ENCODE measurements at regions not wholly inside any gene's neighbourhood (a gene's known extent, or its start where the extent isn't known, plus 50 kb on each side); places are given as distances from the start of the nearest gene placed in this dataset.
"Not testable (repeated sequence)": the region's sequence is repeated elsewhere in the genome, so short reads cannot be mapped to it uniquely, and the experiment has no call there.

DNA sequence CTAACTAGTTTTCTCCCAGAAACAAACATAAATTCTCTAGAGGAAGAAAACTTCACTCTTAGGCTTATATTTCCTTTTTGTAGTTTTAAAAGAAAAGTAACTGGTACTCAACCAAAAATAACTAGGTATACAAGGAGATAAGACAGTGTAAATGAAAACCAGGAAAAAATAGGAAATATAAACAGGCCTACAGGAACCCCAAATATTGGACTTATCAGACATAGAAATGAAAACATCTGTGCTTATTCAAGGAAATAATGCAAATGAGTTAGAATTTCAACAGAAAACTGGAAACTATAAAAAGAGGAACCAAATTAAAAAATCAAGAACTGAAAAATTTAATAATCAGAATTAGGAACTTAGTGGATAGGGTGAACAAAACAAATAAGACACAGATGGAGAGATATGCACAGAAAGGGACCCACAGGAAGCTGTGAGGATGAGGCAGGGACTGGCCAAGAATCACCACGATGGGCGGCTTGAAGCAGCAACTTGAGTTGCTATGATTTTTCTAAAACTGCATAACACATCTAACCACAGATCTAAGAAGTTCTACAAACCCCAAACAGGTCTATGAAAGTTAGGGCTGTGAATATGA, 67.5 kb upstream of the ACTRT2 start:
- DNase-seq: no peak

DNA sequence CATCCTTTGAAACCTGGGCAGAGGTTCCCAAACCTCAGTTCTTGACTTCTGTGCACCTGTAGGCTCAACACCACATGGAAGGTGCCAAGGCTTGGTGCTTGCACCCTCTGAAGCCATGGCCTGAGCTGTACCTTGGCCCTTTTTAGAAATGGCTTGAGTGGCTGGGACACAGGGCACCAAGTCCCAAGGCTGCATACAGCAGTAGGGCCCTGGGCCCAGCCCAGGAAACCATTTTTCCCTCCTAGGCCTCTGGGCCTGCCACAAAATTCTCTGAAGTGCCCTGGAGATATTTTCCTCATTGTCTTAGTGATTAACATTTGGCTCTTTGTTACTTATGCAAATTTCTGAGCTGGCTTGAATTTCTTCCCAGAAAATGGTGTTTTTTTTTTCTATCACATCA, 65.6 kb upstream of the ACTRT2 start:
- DNase-seq: no peak

DNA sequence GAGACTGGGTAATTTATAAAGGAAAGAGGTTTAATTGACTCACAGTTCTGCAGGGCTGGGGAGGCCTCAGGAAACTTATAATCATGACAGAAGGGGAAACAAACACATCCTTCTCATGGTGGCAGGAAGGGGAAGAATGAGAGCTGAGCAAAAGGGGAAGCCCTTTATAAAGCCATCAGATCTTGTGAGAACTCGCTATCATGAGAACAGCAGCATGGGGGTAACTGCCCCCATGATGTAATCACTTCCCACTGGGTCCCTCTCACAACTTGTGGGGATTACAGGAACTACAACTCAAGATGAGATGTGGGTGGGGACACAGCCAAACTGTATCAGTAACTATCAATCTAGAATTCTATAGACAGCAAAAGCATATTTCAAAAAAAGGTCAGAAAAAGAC, 64.7 kb upstream of the ACTRT2 start:
- no peak for DNase-seq

DNA sequence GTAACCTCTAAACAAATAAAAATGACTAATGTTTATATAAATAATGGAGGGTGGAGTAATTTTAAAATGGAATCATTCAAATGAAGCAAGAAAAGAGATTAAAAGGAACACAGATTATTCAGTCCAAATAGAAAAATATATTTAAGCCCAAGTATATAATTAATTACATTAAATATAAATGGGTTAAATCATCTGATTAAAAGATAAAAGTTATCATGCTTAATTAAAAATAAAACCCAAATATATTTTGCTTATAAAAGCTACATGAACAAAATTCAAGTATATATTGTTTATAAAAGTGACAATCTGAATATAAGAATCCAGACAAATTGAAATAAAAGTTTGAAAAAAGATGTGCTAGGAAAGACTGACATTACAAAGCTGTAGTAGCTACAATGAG, 63.9 kb upstream of the ACTRT2 start:
- DNase-seq: no peak

DNA sequence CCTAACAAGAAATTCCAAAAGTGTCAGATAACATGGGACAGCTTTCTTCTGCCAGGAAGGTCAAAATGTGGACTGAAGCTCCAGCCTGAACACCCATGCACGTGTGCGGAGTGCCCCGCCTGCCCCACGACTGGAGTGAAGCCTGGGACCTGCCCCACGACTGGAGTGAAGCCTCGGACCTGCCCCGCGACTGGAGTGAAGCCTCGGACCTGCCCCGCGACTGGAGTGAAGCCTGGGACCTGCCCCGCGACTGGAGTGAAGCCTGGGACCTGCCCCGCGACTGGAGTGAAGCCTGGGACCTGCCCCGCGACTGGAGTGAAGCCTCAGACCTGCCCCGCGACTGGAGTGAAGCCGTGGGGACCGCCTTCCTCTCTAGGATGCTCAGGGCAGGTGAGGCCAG, 61.4 kb upstream of the ACTRT2 start:
- DNase-seq: not testable (repeated sequence)

DNA sequence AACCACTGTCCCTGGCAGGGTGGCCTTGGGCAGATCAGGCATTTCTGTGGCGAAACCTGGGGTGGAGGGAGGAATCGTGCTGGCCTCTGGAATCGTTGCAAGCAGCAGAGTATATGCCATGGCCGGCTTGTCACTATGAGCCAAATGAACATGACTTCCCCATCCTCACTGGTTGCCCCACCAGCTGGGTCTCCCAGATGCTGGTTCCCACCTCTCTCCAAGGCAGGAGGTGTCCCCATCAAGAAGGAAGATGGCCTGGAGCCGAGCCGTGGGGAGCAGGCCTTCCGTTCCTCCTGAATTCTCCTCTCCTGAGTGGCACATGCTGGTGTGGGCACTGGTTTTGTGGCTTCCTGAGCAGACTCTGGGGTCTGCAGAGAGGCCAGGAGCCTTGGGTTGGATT, 60.2 kb upstream of the ACTRT2 start:
- DNase-seq: no peak

DNA sequence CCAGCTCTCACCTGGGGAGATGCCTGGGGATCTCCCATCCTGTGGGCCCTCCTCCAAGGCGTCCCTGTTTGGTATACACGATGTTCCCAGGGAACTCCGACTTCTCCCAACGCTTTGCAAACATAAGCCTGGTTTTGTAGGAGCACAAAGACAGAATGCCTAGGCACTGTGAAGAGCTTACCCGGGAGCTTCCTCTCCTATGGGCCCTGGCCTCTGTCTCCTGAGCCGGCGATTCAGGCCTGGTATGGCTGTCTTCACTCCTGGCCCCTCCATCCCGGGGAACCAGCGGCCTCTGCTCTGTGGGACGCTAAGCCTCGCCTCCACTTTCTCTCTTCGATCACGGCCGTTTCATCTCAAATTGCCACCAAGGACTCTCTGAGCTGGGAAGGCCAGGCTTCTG, 59.6 kb upstream of the ACTRT2 start:
- no peak for DNase-seq

DNA sequence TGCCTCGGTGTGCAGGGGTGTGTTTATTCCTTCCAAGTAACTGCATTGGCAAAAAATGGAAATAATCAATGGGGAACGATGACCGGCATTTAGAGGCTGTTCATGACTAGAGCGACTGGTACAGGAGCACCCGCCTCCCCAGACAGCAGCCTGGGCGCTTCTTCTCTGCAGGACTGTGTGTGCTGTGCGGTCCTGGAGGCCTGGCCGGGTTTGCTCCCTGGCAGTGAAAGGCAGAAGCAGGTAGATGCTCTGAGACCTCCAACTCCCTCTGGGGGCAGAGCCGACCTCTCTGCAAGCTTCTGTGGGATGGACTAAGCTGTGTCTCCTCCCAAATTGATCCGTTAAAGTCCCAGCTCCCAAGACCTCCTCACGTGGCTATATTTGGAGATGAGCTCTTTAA, 59.2 kb upstream of the ACTRT2 start:
- no peak for DNase-seq

DNA sequence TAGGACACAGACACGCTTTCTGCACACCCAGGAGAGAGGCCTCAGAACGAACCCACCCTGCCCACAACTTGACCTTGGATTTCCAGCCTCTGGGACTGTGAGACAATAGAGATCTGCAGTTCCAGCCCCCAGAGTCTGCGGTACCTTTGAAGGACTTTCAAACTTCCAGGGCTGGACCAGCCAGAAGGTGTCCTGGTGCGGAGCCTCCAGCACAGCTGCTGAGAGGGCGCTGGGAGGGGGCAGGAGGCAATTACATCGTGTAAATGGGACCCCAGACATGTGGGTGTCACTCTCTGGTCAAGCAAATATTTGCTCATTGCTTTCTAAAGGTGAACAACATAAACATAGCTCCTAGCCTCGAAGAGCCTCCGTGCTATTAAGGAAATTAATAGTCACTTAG, 58.7 kb upstream of the ACTRT2 start:
- no peak for DNase-seq

DNA sequence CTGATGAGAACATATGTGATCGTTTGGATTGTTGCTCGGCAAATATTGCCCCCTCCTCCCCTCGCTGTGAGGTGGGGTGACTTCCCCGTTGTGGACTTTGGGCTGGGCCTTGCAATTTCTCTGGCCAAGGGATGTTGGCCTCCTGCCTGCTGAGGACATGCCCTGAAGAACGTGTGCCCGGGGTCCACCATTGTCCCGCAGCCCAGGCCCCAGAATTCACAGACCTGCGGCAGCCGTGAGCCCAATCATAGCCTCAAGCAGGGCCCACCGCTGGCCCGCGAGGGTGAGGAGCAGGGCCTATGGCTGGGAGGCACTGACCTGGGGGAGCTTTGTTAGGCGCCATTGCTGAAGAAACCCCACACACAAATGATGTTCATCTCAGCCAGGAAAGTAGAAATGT, 58.3 kb upstream of the ACTRT2 start:
- DNase-seq: no peak

DNA sequence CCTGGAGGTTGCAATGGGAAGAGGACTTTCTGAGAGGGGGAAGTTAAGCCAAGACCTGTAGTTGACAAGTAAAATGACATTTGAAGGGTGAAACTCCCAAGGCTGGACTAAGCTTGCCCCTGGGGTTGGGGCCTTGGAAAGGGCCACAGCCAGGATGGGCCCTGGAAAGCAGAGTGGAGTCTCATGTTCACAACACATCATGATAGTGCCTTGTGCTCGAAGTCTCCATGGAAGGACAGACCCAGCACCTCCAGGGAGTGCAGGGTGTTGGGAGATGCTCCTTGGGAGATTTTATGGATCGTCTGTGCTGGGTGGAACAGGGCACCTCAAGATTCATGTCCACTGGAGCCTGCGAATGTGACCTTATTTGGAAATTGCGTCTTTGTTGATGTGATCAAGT, 55.6 kb upstream of the ACTRT2 start:
- DNase-seq: no peak

DNA sequence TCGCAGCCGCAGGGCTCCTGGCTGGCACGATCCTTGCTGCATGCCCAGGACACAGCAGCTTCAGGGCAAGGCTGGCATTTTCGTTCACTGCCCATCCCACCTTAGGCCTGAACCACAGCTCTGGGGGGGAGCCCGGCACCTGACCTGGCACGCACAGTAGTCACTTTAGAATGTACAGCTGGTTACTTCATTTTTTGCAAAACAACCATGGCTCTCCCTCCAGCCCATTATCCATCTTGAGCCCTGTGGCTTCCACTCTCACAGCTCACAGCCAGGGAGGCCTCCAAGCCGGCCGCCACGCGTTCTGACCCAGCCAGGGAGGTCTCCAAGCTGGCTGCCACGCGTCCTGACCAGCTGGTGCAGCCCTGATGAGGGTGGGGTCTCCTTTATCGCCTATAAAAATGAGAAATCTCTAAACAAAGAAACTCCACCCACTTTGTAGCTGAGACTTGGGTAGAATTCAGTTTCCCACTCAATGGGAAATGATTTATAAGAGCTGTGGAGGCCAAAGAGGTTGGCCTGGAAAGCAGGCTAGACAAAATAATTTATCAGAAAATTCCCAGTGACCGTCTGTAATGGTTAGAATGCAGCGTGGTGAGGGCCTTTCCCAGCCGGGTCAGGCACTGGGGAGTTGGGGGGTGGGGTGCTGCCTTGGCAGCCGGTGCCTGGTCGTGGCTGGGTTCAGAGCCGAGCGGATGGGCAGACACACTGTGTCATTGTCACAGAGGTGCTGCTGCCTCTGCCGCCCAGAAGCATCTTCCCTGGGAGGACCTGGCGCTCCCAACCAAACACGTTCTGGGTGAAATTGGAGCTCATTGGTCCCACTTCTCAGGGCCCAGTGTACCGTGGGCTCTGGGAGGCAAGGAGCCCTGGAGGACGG, 54.6 kb upstream of the ACTRT2 start:
- DNase-seq: no peak

DNA sequence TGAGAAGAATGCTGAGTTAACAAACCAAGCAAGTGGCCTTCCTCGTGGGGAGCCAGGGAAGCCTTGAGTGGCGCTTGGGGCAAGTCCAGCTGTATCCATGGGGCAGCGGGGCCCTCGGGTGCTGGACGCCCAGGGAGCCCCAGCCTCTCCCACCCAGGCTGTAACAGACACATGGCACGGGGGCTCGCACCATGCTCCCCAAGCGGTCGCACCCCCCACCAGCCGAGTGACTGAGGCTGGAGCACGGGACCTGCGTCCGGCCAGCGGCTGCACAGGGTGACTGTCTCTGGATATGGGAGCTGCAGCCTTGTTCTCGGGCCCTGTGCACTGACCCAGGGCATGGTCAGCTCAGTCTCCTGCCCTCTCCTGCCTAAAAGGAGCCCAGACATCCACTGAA, 53.9 kb upstream of the ACTRT2 start:
- DNase-seq: no peak

DNA sequence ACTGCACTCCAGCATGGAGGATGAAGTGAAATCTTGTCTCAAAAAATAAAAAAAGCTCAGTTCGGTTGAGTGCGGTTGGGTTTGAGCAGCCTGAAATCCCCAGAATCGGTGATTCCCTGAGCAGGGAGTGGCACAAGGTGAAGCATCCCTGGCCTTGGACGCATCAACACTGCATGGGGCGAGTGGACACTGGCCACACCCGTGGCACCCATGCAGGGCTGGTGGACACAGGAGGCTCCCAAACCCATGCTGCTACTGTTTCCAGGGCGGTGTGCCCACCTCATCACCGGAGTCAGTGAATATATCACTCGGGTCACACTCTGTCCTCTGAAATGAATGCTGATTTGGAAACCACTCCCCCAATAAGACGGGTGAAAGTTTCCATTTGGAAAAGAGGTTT, 53.4 kb upstream of the ACTRT2 start:
- no peak for DNase-seq

DNA sequence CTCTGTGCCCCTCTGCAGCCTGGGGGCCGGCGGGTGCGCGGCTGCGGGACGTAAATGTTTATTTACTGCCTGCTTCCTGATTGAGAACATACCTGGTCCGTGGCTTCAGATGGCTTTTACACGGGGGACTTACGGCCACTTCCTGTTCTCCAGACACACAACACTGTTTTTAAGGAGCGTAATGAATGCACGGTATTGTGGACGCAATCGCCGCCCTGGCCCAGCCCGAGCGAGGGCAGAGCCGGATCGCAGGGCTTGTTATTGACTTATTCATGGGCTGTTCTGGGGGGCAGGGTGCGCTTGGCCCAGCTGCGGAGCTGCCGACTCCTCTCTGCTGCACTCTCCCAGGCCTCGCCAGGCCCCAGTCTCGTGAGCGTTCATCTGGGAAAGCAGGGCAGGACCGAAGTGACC, 52.8 kb upstream of the ACTRT2 start:
- DNase-seq: no peak

DNA sequence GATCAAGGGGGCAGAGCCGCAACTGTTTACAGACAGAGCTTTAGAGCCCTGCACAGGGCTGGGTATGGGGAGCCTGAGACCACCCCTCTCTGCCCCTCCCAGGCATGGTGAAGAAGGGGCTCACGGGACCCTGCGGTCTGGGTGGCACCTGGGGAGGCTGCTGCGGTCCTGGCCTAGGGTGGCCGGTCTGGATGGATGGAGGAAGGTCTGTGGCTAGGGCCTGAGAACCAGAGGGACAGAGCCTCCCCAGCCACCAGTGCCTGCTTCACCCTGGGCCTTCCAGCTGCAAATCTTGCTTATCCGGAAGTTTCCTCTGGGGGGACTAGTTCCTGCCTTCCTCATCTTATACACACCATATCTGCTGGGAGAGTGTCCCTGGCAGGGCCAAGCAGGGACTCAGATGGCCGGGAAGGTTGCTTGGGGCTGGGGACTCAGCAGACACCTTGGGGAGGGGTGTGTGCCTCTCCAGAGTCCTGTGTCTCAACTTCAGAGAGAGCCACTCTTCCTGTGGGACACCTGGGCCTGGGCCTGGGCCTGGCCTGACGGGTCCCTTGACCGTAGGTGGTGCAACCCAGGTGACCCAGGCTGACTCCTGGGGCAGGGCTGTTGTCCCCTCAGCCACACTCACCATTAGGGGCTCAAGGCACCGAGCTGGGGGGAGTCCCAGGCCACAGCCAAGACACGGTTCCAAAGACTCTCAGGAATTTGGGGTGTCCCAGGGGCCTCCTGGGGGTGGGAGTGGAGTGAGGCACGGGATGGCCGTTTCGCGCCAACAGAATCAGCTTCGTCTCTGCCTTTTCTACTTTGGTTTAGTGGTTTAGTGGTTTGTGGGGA, 52.0 kb upstream of the ACTRT2 start:
- no peak for DNase-seq

DNA sequence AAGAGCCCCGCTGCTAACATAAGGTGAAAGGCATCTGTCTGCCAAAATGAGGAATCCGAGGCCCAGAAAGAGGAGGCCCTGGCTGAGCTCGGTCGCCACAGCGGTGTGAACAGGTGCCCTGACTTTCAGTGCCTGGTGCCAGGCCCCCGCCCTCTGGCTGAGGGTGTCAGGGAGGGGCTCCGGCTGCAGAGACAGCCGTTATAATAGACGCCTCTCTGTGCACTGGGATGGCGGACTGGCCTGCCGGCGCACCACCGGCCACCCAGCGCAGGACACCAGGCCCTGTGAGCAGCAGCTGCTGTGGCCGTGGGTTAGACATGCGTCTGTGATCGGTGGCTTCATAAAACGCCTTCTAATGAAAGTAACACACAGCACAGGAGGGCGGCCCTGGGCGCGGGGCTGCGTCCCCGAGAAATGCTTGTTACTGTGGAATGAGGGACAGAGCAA, 51.4 kb upstream of the ACTRT2 start:
- DNase-seq: no peak

DNA sequence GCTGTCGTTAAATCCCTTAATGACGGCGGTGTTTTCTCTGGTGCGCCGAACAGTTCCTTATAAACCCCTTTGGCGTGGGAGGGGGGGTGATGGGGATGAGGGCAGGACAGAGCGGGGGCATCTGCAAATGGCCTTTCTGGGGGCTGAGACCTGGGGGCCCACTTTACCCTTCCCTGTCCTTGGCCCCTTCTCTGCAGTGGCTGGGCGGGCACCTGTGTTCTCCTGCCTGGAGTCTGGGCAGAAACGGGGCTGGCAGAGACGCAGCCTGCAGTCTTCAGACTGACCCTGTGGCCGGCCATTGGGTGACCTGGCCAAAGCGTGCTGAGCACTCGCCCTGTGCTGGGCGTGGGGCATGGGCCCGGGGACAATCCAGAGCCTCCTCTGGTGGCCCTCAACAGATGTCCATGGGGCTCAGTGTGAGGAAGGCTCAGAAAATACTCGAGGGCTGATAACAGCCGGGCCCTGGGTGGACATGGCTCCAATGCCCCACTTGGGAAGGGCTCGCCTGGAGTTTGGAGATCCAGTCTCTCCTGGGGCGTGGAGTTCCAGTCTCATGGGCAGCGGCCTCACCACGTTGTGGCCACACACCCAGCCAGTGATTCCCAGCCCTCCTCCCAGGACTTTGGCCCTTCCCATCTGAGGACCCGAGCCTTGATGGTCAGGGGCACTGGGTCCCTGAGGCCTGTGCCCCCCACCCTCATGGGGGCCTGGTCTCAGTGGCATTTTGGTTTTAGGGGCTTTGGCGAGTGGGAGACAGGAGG, 50.8 kb upstream of the ACTRT2 start:
- no peak for DNase-seq

DNA sequence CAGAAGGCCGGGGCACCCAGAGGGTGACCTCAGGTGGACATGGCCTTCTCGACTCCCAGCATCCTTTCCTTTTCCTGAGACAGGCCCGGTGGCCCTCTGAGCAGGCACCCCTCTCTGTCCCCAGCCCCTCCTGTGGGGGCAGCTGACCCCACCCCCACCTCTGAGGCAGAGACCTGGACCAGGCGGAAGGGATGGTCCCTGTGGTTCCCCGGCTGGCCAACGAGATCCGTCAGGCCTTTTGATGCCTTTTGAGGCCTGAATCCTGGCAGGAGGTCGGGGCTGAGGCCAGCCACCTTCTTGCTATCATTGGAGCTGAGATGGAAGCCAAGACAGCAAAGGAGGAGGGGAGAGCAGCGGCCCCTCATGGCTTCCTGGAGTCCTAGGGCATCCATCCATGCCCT, 50.2 kb upstream of the ACTRT2 start:
- DNase-seq: no peak
